ENCODE measurements at regions not wholly inside any gene's neighbourhood (a gene's known extent, or its start where the extent isn't known, plus 50 kb on each side); places are given as distances from the start of the nearest gene placed in this dataset.

GRCh38 chr1:162921311-162921710, 60.3 kb upstream of the CCDC190 start:
- H3K4me1 ChIP-seq: no peaks in the 10 kb centered on the region
- intact Hi-C loops (cut with DNase I): no loop called here
- H3K9me3 ChIP-seq: no peaks in the 10 kb centered on the region
- ATAC-seq (no peak), DNase-seq (no peak)
- H3K27me3 ChIP-seq: no peaks in the 10 kb centered on the region
- WGBS, 2 donors: 79 to 89% methylated on average over 3 of the region's 3 CpGs
- H3K4me3 ChIP-seq: no peak overlapping the region
- H3K27ac ChIP-seq: no peak overlapping the region
- no peaks in the 10 kb centered on the region for H3K36me3 ChIP-seq (replicated peaks in 1 of 2; ENCODE audit: insufficient read depth in 1 of 2, low read depth in 2 of 2)
- TF ChIP-seq CTCF (IDR thresholded peaks at IDR 0.05): no peak

GRCh38 chr1:162919034-162919433, 58.1 kb upstream of the CCDC190 start:
- no peak overlapping the region for H3K4me3 ChIP-seq
- no peaks in the 10 kb centered on the region for H3K9me3 ChIP-seq
- 84 to 86% methylated on average over 6 of the region's 6 CpGs for whole genome bisulfite sequencing, 2 donors
- H3K36me3 ChIP-seq (replicated peaks in 1 of 2; ENCODE audit: insufficient read depth in 1 of 2, low read depth in 2 of 2): no peaks in the 10 kb centered on the region
- H3K4me1 ChIP-seq: no peaks in the 10 kb centered on the region
- intact Hi-C loops (cut with DNase I): no loop called here
- ATAC-seq (no peak), DNase-seq (no peak)
- TF ChIP-seq POLR2A (IDR thresholded peaks at IDR 0.05) (no peak), CTCF (IDR thresholded peaks at IDR 0.05) (no peak)
- no peaks in the 10 kb centered on the region for H3K27me3 ChIP-seq
- no peak overlapping the region for H3K27ac ChIP-seq

- Histone ChIP-seq H3K27me3 (no peaks in the 10 kb centered on the region), H3K36me3 (replicated peaks in 1 of 2; ENCODE audit: insufficient read depth in 1 of 2, low read depth in 2 of 2) (no peaks in the 10 kb centered on the region), H3K27ac (no peak overlapping the region), H3K9me3 (no peaks in the 10 kb centered on the region), H3K4me3 (no peak overlapping the region), H3K4me1 (no peaks in the 10 kb centered on the region)
- no peak for DNase-seq
- WGBS, 2 donors: 63 to 77% methylated on average over 8 of the region's 8 CpGs
- no peak for TF ChIP-seq POLR2A (IDR thresholded peaks at IDR 0.05)
- TF ChIP-seq CTCF (IDR thresholded peaks at IDR 0.05): no peak
- intact Hi-C loops (cut with DNase I): no loop called here
- ATAC-seq: no peak
Measured at GRCh38 chr1:162918151-162918754, 57.3 kb upstream of the CCDC190 start.

GRCh38 chr1:162916821-162917613, 56.0 kb upstream of the CCDC190 start:
- intact Hi-C loops (cut with DNase I): no loop called here

More at GRCh38 chr1:162916821-162917613, 56.0 kb upstream of the CCDC190 start:
- H3K27ac ChIP-seq: no peak overlapping the region
- no peaks in the 10 kb centered on the region for H3K27me3 ChIP-seq
- DNase-seq (no peak), ATAC-seq (no peak)
- H3K4me1 ChIP-seq: no peaks in the 10 kb centered on the region
- H3K36me3 ChIP-seq (replicated peaks in 1 of 2; ENCODE audit: insufficient read depth in 1 of 2, low read depth in 2 of 2): no peaks in the 10 kb centered on the region
- H3K9me3 ChIP-seq: no peaks in the 10 kb centered on the region
- TF ChIP-seq POLR2A (IDR thresholded peaks at IDR 0.05) (no peak), CTCF (IDR thresholded peaks at IDR 0.05) (no peak)
- no peak overlapping the region for H3K4me3 ChIP-seq
- 69 to 79% methylated on average over 6 of the region's 6 CpGs for WGBS, 2 donors
